Stimulated activated CD4-positive, alpha-beta T cell treated with anti-CD3 and anti-CD28 coated beads, Interleukin-12 subunit alpha, Interleukin-12 subunit beta, amount 100 ng/mL, for 4 hours (primary cell): ENCODE measurements at regions not wholly inside any gene's neighbourhood (a gene's known extent, or its start where the extent isn't known, plus 50 kb on each side); places are given as distances from the start of the nearest gene placed in this dataset.

ENCODE experiments used
- DNase-seq: peaks from one replicate; pipeline ENCODE4 v3.0.0-alpha.2; 2020

DNA sequence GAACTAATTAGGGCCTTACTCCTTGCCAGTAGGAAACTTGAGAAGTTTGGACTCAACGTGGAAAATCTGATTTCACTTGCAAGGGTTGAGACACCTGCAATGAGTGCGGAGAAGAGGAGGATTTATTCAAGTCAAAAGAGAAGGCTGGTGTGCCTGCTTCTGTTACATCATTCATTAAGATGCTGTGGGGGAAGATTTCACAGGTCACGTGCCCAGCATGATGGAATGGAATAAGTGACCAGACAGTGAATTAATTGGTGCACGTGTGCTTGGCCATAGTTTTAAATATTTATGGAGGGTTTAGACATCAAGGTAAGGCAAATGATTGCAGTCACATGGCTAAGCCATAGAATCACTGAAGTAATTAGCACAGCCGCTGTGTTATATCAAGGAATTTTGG lies 155.0 kb downstream of the C7orf25 start:
- no peak for DNase-seq

DNA sequence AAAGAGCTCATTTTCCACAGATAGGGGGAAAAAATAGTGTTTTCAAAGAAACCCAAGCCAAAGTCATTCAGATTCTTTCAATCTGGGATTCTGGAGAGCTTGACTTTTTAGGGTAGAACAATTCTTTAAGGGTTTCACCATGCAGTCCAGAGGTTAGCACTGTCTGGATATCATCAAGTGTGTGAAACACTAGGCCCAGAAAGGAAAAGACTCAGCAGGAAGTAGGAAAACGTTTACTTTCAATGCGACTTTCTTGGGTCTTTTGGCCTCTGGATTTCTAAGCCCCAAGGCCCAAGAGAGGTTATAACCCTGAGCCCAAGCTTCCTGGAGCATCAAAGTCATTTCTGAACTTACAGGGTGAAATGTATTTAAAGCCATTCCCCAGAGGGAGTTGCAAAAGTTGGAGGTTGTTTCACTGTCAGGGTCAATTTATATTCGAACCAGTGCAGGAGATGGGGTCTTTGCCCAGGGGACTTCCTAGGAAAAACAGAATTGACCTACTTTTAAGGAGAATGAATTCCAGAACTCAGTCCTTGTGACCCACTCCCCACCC lies 158.0 kb downstream of the C7orf25 start:
- DNase-seq = no peak

DNA sequence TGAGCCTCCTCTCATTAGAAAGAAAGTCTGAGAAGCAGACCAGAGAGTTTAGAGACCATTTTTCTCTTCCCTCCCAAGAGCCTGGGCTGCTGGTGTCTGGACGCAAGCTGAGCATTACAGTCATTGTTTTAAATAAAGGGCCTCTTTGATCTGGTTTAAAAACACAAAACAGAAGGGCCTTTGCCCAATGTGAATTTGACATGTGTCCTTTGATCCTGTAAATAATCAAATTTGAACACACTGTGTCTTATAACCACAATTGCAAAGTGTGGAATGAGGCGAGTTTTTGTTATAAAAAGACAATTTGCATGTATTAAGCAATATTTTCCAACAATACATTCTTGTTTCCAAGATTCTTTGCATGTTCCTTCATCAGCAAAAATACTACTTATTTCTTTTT lies 158.5 kb downstream of the C7orf25 start:
- DNase-seq = no peak

DNA sequence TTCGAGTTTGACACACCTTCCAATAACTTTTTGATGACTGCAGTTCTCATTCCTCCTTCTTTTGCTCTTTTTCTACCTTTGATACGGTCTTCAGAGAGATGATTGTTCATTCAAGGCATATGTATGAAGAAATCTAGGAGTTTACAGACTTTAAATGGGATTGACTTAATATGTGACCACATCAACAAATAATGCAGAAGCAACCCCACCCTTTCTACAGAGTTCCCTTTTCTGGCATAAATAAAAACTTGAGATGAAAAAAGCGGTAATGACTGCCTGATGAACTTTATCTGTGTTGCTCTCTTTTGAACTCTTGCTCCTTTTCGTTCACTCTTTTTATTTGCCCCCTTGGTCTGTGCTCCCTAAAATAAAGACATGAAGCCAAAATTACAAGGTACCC lies 161.7 kb downstream of the C7orf25 start:
- DNase-seq = no peak

DNA sequence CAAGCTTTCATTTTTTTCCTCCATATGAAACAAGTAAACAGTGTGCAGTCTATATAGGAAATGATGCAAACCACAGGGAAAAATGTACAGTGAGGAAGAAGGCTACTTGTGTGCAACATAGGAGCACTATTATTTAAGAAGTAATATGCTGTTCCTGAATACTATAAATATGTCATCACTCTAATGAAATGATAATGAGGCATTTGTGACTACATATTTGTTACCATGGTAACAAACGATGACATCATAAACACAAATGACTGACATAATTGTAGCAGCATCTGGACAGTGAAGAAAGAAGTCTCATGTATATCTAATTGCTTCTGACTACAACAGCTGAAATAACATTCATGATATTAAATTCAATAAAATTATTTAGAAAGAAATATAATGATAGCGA lies 164.8 kb downstream of the C7orf25 start:
- DNase-seq = no peak

DNA sequence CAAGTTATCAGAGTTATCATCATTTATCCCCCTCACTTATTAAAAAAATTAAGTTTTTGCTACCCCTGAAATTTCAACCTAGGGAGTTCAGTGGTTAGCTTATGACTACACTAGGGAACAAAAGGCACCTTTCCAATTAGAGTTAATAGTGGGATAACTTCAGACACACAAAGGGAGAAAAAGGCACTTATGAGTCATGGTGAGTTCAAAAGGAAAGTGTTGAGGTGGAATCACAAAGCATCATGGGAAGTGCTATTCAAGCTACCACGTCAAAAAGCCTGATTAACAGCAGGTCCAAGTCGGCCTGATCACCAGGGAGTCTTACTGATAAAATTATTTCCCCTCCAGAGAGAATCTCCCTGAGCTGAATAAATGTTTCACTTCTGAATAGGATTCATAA lies 165.7 kb downstream of the C7orf25 start:
- no peak for DNase-seq

DNA sequence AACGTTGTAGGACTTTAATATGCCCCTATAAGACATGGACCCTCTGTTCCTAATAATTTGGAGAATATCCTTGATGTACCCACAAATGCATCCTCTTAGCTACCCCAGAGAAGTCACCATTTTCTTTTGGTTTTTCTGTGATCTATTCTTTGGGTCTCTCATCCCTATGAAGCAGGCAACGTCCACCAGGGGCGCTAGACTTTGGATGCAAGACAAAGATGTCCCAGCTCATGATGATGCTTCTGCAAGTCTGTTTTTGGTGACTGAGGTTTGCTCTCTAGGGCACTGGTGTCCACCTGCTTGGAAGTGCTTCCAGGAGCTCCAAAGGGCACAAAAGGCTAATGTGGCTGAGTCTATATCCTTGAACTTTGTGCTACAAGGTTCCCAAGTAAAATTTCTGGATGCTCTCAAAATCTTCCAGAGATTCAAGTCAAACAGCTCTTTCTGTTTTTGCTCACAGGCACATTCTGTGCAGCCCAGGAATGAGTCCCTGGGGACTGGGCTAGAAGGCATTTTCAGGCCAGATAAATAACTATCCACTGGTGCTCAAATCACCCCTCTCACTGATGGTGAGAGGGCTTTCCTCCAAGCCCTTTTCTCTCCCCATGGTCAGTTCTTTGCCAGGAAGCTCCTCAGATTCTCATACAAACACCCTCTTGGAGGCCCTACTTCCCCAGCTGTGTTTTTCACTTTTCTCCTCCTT lies 166.4 kb downstream of the C7orf25 start:
- DNase-seq = peak; percentile 18

DNA sequence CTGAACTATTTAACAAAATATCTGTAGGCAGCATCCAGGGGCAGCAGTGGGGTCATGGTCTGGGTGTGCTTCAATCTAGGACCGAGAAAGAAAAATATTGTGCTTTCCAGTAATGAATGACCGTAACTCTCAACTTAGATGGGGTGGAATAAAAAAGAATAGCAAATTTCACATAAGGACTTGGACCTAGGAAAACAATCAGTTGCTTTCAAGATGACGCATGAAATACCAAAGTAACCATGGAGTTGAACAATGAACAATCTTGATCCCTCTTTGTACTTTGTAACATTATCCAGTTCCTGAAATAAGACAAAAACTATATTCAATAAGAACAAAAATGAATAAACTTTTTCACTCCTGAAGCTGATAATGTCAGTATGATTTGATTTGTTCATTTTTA lies 167.1 kb downstream of the C7orf25 start:
- DNase-seq = no peak

DNA sequence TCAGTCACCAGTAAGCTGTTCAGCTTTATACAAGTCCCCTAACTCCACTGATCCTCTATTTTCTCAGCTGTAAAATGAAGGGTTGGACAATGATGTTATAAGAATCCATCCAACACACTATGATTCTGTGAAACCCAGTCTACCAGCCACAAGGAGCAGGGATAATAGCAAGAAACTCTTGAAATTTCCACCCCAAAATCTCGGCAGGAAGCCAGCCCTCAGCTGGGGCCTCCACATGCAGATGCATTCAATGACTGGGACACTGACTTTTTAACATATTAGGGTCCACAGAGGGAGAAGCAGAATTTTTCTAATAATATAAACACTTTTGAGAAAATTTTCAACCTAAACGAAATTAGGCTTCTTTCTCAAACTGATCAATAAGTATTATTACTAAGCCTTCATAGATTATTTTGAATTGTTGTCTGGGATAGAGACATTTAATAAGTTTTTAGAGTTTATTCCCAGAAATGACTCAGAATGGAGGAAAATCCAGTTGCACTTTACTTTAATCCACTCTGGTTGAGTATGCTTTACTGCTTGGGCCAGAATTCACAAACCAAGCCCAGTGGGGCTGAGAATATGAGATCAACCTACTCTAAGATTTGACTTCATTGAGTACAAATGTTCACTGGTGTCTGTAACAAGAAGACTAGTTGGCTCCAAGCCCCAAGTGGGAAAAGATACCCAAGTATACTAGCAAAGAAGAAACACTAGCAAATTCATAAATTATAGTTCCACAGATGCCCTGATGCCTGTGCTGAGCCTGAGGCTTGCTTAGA lies 168.6 kb downstream of the C7orf25 start:
- DNase-seq = no peak

DNA sequence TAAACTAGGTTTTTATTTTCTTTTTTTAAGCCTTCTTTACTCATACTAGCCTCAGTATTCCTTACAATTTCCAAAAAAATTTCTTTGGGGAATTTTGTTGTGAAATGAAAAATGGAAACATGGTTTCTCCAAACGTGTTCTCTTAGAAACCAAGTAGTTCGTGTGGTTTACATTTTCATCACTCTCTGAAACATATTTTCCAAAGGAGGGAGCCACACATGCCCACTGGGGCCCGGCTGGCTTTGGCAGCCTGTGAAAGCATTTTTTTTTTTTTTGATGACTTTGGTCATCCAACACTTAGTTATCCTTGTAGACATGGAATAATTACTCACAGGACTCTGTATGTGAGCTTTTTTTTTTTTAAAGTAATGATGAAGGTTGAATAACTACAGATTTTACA lies 169.6 kb downstream of the C7orf25 start:
- DNase-seq = no peak

DNA sequence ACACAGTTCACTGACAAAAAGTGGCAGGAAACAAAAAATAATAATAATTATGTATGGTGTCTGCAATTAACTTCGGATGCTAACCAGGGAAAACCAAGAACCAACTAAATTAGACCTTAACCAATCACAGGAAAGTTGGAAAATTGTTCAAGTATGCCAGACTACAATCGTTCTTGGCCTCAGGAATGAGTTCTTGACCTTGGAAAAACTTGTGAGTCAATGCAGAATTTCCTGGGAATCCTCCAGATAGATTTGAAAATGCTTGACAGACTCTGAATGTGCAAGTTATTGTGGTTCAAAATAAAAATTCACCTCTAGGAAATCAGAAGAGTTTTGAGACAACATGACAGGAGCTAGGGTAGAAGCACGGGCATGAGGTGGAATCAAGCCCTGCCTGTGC lies 171.5 kb downstream of the C7orf25 start:
- DNase-seq = no peak

DNA sequence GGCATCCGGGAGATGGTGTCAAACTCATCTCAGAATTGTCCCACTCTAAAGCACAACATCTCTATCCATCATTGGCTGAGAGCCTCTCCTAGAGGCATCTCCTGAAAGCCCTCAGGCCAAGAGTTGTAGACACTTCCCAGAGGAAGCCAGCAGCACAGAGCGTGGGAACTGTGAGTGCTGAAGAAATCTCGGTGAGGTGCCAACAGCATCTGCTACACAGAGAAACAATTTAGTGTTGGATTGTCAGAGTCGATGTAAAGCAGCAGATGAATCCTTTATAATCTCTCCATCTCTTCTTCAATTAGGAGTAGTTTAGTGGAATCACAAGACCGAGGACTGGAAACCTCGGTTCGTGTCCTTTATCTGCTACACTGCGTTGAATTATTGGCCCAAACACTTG lies 172.2 kb downstream of the C7orf25 start:
- DNase-seq = no peak

DNA sequence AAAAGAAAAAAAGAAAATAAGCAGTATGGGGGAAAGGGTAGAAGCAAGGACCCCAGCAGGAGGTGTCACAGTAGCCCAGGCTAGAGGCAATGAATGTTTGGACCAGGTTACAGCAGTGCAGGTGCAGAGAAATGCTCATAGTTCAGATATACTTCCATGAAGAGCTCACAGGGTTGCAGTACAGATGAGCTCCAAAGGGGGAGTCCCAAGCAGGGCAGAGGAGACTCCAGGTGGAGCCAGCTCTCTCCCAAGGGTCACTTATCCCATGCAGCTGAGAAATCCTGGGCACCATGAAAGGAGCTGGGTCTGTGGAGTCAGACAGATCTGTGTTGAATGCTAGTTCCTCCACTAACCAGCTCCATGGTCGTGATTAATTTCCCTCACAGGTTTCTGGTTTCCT lies 174.9 kb downstream of the C7orf25 start:
- no peak for DNase-seq

DNA sequence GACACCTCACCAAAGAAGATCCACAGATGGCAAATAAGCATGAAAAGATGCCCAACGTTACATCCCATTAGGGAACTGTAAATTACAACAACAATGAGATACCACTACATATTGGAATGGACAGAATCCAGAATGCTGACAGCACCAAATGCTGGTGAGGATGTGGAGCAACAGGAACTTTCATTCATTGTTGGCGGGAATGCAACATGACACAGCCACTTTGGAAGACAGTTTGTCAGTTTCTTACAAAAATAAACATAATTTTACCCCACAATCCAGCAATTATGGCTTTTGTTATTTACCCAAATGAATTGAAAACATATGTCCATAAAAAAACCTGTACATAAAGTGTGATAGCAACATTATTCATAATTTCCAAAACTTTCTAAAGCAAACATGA lies 176.8 kb downstream of the C7orf25 start:
- no peak for DNase-seq

DNA sequence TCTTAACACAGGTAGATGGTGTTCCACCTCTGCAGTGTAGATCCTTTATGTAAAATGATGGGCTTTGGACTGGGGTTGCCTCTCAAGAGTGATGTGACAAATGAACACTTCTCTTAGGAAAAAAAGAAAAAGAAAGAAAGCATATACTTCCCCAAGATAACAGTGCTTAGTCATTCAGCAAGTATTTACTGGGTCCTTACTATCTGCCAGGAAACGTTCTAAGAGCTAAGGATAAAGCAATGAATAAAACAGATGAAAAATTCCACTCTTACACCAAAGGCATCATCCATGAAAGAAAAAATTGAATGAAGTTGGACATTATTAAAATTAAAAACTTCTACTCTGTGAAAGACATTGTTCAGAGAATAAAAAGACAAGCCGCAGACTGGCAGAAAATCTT lies 177.3 kb downstream of the C7orf25 start:
- no peak for DNase-seq

DNA sequence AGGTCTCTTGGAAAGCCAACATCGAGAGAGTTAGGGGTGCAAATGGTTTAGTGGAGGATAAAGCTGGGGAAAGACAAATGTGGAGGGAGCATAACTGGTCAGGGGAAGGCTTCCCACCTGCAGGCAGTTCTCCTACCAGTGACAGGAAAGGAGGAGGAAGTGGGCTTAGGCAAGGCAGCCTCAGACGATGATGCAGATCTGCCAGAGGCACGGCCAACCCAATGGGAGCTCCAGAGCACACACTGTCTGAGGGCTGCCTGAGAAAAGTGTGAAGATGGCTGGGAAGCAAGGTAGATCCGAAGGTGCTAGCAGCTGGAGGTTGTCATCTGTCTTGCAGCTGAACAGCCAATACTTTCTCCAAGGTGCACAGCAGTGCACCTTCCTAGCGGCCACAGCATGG lies 178.8 kb downstream of the C7orf25 start:
- no peak for DNase-seq

DNA sequence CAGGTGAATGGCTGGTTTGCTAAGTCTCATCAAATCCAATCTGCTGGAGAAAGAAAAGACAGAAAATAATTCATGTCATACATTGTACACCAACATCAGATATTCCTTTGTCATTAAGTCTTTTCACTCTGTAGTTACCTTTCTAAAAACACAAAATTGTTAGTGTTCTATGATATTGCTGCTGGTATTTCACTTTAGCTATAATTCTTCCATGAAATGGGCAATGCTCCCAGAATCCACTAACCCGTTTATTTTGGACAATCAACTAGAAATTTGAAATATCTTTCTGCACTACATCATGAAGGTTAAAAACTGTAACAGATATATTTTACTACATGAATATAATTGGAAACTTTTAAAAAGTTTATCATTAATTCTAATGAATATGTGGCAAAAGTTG lies 181.3 kb downstream of the C7orf25 start:
- DNase-seq = no peak

DNA sequence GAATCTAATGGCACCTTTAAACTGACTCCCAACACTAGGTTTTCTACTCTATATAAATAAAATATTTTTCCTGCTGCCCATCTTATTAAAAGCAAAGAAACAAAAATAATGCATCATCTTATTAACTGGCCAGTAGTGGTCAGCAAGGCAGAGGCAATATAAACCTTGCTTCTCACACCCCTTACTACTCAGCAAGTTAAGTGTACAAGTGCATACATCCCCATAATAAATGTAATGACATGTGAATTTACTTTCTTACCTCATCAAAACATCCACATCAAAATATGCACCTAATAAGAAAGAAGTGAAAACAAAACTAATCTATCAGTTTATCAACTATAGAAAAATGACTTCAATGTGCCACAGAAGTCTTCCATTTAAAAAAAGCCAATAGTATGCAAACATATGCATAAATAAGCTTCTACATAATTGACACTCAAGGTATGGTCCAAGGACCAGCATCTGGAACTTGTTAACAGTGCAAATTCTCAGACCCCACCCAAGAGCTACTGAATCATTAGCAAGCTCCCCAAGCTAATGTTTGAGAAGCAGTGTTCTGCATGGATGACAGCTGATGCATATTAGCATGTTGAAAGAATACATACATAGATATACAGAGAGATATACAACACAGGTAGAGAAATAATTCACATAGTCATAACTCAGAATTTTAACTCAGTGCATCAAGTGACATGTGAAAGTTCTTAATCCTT lies 182.7 kb downstream of the C7orf25 start:
- no peak for DNase-seq

DNA sequence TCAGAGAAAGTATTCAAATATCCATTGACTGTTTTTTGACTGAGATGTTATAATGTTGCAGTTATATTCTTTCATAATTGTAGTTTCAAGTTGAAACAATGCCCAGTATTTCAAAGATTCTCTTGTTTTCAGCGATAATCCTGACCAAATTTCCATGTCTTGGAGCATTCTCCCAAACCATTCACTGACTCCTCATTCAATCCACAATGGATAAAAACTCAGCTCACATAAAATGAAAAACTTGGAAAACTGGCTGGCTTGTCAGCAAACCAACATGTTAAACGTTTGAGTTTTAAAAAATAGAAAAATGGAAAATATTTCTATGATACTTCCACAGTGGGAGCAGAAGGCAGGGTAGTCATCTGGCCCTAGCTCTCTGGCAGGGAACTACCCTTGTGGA lies 184.4 kb downstream of the C7orf25 start:
- DNase-seq = no peak

DNA sequence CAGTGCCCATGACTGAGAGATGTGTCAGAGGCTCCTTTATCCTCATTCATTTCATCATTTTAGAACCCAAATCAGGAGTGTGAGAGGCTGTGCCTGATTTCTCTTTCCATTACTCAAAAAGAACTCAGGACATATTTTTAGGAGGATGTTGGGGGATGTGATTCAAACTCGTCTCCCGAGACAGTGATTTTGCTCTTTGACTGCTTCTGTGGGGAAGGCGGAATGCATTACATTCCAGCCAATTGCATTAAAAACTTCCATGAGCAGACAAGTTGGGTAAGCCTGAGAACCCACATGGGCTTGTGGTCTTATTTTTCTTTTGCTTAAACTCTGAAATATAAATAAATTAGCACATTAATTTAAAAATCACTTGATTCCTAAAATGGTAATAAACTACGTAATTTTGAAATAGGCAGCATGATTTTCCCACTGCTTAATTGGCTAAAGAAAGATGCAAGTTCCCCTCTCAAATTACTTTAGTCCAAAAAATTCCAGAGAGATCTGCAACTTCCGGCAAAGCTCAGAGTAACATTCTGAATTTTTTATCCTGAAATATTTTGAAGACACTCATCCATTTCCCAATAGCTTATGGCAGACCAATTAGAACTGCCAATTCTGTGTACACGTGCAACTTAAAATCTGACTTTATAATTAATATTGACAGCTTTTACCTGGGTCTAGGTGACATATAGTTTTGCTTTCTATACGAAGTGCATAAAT lies 185.6 kb downstream of the C7orf25 start:
- no peak for DNase-seq

DNA sequence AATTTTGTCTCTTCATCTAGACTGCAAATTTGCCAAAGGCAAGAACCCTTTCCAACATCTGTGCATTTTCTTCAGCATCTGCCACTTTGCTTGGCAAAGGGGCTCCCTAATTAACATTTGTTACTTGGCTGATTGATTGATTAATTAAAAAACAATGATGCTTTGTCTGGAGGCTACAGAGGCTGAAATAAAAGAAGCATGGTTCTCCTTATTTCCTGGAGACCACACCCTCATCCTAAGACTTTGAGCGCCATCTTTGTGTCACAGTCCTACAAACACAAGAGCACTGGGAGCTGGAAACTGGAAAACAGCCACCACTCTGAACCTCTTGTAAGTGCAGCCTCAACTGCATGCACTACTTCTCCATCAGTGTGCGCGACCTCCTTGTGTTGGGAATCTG lies 189.2 kb downstream of the C7orf25 start:
- DNase-seq = no peak

DNA sequence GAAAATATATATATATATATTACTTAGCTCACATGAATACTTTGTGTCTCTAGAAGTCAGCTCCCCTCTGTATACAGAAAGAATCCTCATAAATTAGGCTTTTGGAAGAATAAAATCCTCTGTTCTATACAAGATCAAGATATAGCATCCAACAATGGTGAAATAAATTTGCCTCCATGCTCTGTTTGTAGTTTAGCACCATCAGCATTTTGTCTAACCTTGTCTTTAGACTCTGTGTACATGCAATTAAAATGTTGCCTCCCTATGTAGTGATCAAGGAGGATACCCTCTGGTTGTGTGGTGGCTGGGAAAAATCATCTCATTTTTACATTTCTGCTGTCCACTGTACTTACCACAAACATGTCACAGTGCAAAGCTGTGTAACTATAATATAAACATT lies 189.7 kb downstream of the C7orf25 start:
- DNase-seq = no peak
